ENCODE measurements at regions not wholly inside any gene's neighbourhood (a gene's known extent, or its start where the extent isn't known, plus 50 kb on each side); places are given as distances from the start of the nearest gene placed in this dataset.
A peak's percentile ranks its signal among the peaks of the same experiment; 100 is the strongest.
"Not testable (repeated sequence)": the region's sequence is repeated elsewhere in the genome, so short reads cannot be mapped to it uniquely, and the experiment has no call there.

DNA sequence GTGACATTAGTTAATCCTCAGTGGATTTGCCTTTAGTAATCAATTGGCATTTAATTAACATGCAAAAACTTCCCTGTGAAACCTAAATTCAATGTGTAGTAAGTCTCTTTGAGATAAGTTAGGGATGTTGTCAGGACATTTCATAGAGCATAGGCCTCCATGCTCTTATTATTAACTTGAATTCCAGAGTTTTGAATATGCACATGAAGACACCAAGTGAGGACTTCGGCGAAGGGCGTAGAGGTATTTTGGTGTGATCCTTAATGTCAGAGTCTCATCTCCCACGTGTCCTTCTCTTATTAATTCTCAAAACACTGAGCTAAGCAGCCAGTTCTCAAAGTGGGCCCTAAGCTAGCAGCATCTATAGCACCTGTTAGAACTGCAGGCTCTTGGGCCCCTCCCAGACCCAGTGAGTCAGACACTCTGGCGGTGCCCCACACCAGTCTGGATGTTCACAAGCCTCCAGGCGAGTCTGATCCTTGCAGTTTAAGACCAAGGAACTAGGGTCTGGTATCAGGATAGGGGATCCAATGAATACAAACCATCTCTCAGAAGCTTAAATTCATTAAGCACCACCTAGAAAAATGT lies 292.1 kb downstream of the QKI start:
- DNase-seq, result no peak

DNA sequence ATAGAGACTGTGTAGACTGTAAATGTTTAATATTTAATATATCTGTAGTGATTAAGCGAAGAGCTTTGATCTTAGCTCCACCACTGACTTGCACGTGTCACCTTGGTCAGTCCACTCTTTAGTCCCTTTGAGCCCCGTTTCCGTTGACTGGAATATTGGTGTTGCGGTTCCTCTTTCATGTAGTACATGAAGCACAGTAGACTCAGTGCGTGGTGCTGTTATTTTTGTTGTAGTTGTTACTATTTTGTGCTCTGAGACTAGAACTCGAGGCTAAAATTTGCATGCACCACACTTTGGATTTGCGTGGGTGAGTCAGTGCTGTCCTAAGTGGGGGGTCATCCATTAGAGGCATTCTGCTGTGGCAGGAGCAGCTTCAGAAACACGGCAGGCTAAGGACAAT lies 291.4 kb downstream of the QKI start:
- no peak for DNase-seq

DNA sequence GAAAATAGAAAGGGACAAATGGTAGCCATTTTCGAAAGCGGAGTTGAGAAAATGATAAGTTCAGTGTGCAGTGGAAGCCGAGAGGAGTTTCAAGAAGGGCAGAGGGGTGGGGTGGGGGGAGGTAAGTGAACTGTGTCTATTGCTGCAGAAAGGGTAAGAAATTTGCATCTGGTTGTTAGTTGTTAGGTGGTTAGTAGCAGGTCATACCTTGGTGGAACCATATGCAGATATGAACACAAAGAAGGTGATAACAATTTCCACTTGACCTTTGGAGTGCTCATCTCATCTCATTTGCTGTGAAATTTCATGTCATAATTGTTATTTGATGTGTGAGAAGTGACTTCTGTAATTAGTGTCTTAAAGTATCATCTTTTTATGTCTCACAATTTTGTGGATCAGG lies 288.2 kb downstream of the QKI start:
- no peak for DNase-seq

DNA sequence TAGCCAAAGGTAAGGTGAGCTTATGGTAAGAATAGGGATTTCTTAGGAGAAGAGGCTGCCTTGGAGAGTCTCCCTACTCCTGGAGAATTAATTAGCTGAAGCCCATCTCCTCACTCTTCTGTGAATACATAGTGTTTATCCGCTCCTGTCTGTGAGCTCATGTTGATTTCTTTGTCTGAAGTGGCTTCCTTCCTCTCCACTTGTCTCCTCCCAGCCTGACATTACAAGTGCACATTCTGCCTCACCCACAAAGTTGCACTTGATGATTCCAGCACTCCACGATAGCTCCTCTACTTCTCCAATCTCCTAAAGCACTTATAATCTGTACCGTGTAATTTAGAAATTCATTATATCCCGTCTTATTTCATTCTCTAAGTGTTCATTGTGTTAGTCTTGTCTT lies 287.2 kb downstream of the QKI start:
- DNase-seq, result no peak

DNA sequence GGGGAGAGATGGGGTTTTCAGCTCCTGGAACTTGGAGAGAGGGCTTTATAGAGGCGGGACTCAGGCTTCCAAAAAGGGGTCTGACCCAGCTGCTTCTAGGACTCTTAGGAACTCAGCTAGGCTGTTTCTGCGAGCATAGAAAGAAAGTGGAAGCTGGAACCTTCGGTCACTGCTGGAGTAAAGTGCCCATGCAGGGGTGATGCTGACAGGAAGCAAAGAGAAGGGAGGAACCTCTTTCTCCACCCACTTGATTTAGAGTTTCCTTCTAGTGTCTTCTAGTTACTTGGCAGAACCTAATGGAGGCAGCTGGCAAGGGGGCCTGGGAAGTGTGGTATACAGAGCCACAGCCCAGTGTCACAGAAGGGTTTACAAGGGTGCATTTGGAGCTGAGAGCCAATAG lies 283.6 kb downstream of the QKI start:
- DNase-seq, result no peak

DNA sequence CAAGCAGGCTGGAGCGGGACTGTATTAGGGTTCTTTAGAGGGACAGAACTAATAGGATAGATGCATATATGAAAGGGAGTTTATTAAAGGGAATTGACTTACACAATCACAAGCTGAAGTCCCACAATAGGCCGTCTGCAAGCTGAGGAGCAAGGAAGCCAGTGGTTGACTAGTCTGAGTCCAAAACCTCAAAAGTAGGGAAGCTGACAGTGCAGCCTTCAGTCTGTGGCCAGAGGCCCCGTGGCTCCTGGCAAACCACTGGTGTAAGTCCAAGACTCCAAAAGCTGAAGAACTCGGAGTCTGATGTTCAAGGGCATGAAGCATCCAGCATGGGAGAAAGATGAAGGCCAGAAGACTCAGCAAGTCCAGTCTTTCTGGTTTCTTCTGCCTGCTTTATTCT lies 281.8 kb downstream of the QKI start:
- not testable (repeated sequence) for DNase-seq

DNA sequence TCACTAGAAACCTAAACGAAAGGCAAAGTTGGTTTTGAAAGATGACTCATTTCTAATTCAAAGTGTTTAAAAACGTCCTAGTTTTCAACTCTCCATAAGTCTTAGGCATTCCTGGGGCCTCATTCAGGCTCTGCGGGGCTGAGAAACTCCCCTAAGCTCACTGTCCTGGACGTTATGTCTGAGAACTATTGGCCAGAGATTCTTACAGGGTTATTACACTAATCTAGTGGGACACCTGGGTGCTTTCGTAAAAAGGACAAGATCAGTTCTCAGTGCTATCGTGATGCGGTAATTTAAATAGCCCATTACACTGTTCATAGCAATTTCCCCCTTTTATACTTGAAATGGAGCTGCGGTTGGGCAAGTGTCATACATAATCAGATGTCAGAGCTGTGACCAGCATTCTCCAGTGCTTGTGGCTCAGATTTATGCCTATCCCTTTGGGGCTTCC lies 280.9 kb downstream of the QKI start:
- no peak for DNase-seq

DNA sequence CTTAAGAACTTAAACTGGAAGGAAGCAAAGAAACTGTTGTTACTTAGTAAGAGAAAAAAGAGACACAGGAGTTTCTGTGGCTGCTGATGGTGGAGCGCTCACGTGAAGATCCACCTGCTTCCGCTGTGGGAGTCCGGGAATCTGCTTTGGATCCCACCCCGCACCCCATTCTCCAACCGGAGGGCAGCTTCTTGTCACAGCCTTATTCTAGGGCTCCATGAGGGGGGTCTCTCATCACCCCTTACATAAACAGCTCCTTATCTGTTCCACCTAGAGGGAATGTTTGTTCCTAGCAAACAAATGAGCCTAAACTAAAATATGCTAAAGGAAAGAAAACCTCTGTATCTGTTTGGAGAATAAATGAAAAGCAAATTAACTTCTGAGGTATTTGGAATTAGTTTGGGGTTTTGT lies 280.5 kb downstream of the QKI start:
- DNase-seq, result no peak

DNA sequence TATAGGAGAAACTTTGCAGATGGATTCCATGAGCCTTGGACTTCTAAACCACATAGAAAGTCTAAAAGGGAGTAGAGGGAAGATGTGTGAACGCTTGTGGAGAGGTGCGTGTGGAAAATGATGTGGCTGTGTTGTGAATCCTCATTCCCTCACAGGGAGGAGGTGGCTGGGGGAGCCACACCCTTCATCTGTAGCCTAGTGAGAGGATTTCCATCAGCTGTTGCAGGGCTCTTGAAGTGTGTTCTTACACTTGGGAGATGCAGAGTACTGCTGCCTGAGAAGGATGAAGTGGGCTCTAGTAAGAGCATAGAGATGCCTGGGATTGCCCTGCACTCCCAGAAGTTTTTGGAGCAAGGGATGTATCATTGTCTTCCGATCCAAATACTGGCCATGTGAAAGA lies 279.6 kb downstream of the QKI start:
- DNase-seq, result no peak

DNA sequence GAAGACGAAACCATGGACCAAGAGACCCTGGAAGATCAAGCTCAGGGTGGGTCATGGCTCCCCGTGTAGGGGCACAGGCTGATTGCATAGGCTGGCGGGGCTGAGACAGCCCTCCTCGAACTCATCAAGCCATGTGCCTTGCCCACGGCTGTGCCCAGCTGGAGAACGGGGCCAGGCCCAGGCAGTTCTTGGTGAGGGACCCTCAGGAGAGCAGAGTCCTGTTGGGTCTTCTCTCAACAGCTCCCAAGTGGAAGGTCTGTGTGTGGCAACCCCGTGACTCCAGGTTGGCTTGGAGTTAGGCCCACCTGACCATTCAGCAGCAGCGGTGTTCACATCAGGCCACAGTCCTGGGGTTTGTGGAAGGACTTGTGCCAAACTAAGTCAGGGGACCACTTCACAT lies 276.5 kb downstream of the QKI start:
- no peak for DNase-seq

DNA sequence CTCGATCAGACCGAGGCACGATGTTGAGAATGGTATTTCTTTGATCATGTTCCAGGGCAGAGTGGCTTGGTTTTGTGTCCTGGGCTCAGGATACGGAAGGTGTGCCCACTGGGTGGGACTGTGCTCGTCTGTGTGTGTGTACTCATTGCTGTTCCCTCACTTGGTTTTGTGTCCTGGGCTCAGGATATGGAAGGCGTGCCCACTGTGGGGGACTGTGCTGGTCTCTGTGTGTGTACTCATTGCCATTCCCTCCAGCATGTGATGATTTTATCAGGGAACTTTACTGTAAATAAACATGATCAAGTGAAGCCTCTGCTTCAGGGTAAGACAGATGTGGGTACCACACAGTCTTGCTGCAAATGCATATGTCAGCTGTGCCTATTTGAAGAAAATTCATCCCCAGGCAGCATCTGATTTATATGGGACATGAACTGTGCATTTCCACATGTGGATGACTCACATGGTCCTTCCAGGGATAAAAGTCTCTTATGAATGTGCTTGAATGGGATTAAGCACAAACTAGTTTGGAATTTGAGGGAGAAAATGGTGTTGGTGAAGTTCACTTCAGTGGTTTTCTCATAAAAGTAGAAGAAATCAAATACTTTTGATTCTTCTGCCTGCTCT lies 274.3 kb downstream of the QKI start:
- no peak for DNase-seq

DNA sequence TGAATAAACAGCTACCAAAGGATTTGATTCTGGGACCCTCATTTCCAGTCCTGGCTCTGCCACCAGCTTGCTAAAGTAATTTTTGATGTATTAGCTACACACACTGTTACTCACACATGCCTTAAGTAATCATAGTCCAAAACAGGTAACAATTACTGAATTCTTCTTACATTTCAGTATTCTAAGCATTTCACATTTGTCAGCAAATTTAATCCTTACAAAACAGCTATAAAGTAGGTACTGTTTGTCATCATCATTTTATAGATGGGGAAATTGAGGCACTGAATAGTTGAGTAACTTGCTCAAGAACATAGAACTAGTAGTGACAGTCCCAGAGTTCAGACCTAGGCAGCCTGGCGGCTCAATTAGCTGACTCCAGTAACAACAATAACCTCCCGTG lies 272.6 kb downstream of the QKI start:
- no peak for DNase-seq

DNA sequence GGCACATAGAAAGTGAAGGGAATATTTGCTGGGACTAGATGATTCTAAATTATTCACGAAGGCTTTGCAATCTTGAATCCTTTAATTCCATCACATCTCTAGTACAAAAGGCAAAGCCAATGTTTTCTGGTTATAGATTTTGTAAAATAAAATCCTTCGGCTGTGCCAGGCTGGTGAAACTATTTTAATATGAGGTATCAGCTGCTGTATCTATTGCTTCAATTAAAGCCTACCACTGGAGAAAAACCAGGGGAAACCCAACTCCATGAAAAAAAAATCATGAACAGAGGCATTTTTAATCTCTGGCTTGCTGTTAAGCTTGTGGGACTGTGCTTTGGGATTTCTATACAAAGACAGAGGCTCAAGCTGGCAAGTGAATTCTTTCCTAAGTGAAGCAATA lies 271.8 kb downstream of the QKI start:
- no peak for DNase-seq

DNA sequence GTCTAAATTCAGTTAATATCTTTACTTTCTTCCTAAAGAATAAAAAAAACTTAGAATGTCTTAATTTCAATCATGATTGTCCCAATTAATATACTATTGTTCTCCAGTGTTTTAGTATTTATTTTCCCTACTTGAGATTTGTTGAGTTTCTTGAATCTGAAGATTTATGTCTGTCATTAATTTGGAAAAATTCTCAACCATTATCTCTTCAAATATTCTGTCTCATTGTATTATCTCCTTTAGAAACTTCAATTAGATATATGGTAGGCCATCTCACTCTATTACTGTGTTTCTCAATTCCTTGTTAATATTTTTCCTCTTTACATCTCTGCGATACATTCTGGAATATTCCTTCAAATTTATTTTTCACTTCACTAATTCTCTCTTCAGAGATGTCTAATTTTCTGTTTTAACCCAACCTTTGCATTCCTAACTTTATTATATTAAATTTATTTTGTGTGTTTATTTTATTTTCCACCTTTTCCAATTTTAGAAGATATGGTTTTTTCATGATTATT lies 268.6 kb downstream of the QKI start:
- no peak for DNase-seq

DNA sequence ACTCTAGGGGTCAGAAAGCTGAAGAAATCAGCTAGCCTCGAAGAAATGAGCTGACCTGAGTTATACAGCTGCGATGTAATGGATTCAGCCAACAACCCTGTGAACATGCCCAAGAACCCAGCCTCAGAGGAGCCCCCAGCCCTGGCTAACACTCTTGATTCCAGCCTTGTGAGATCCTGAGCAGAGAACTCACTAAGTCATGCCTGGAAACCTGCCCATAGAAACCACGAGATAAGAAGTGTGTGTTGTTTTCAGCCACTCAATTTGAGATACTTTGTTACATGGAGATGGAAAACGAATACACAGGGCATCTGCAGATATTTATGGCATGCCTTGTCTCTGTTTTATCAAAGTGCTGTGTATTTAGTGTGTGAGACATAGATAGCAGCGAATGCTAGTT lies 265.2 kb downstream of the QKI start:
- DNase-seq, result peak; percentile 91

DNA sequence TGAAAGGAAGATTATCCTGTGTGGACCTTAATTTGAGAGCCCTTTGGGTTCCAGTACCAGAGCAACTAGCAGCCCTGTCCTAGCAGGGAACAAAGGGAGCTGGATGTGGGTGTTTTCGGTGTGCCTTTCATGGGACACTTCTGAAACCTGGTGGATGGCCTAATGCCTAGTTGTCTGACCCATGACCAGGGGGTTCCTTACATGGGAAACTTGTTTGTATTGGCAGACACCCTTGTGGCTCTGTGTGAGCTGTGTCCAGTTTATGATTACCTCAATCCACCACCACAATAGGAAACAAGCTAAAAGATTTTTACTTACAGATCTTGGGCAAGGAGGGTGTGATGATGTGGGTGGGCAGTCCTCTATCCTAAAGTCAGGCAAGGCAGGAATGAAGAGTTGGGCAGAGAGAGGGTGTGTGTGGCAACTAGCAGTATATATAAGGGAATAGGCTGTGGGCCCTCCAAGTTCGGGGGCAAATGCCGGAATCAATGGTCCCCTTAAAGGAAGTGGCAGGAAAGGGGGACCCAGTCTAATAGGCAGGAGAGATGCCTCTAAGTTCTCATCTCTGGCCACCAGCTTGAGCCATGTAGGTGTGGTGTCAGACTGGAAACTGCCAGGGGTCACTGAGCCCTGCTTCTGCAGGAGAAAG lies 264.6 kb downstream of the QKI start:
- DNase-seq, result no peak

DNA sequence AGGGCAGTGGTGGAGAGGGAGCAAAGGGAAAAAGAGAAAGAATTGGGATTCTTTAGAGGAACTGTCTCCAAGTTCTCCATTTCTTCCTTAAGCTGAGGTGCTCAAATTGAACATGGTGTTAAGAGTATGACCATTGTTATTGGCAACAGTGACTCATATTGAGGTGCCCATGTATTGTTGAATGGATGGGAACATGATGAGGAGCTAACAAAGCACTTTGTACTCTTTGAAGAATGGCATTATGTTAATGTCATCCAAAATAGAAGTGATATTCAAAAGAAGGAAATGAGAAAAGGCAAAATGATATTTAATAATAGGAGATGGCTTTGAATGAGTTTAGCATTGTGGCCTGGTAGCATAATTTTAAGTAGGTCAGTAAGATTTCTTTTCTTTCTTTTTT lies 261.1 kb downstream of the QKI start:
- no peak for DNase-seq

DNA sequence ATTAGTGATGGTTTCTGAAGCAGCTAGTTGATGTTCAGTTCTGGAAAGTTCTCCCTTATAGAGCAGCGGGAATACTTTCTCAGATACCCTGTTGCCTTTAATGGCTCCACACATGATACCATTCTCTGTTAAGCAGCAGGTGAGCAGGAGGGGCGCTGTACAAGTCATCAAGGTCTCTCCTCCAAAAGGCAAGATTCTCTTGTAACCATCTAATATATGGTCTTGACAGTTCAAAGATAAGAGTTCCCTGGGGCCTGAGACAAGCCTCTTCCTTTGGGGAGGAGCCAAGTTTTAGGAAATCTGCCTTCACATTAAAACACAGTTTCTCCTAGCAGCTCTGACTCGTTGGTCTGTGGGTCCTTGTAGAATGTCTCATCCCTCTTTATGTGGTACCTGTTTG lies 258.2 kb downstream of the QKI start:
- DNase-seq, result peak; percentile 30

DNA sequence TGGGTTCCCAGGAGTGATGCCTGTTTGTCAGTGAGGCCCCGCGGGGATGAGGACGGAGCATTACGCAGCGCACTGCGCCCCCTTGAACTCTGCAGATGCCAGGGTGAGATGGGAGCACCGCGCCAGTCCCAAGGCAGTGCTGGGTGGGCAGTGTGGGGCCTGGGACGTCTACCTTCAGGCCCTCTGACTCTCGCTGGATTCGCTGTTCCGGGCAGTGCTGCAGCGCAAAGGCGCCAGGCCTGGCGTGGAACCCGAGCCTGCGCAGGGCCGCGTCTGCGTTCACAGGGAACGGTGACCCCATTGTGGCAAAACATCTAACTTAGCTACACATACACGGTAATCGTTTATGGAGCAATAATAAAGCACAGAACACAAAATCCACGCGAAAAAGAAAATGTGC lies 257.3 kb downstream of the QKI start:
- no peak for DNase-seq

DNA sequence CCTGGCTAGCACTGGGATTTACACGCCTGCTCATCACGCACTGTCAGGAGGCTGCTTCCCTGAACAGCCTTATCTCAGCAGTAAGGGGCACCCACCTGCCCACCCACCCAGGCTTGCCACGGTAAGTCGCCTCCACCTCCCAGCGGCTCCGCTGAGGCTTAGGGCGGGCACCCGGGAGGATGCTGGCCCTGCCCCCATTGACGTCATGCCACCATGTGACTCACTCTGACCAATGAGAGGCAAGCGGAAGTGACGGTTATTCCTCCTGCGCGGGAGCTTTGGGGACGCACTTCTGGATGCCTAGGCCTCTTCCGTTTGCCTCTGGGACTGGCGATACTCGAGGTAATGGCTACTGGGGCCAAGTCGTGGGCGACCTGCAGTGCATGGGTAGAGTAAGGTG lies 256.8 kb downstream of the QKI start:
- no peak for DNase-seq

DNA sequence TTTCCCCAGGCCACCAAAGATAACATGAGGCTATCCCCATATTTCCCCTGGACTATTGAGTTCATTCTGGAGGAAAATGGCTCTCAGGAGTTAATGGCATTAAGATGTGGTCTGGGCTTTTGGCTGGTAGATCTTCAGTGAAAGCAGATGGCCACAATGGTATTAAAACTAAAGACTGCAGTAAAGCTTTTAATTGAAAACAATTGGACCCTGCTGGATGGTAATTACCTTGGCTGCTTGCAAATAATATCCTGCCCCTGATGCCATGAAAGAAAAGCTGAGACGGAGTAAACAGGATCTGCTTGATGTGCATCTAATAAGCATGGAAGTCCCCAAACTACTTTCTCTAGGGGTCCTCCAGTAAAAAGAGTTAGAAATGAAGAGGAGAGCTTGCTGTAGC lies 255.8 kb downstream of the QKI start:
- no peak for DNase-seq

DNA sequence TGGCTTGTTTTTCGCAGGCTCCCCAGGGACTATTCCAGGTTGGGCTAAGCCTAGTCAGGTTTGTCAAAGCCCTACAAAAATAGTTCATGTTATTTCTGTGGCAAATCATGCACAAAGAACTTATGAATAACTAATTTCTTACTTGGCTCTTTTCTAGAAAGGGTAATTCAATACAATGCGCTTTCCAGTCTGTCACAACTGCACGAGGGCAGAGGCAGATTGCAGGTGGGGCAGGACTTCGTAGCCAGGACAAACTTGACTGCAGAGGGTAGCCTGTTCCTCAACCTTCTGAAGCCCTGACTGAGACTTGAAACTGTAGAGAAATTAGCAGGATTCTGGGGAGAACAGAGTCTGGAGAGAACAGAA lies 253.5 kb downstream of the QKI start:
- no peak for DNase-seq

DNA sequence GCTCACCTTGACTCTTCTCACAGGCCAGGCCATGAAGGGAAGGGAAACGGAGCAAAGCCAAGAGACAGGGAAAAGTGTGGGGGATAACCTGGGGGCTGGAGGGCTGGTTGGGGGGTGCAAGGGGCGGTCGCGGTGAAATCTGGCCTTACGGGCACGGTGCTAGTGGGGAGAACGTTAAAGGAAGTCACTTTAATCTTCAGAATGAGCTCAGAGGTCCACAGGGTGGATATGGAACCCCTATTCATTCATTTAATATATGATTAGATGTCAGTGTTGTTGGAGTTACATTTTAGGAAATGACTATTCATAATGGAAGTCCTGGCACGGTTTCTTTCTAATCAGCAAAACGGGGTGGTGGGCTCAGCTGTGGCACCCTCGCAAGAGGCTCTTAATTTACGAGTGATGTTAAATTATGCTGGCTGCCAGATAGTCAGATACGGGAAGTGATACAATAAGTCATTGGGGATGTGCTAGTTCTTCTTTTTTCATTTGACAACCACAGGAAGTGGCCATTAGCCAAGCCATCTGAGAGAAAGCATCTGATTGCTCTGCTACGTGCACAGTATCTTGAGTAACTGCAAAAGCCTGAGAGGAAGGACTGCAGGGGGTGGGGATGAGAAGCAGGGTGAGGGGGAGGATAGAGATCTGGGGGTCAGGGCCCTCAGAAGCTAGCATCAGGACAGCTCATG lies 253.0 kb downstream of the QKI start:
- peak; percentile 45 for DNase-seq

DNA sequence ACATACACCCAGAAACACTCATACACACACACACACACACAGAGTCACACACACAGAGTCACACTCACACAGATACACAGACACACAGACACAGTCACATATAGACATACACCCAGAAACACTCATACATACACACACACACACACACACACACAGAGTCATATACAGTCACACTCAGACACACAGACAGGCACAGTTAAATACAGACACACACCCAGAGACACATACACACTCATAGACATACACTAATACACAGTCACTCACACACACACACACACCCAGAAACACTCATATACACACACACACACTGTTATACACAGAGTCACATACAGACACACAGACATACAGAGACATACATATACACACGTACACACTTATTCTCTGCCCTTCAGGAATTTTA lies 250.9 kb downstream of the QKI start:
- DNase-seq, result no peak

All from hematopoietic multipotent progenitor cell treated with erythropoietin and hydrocortisone succinate and interleukin-3 and kit ligand, for 8 days (in vitro differentiated cells).